ENCODE measurements at regions not wholly inside any gene's neighbourhood (a gene's known extent, or its start where the extent isn't known, plus 50 kb on each side); places are given as distances from the start of the nearest gene placed in this dataset.
"Not testable (repeated sequence)": the region's sequence is repeated elsewhere in the genome, so short reads cannot be mapped to it uniquely, and the experiment has no call there.

- Mint-ChIP-seq H3K9me3 (peaks cover 4% of the 10 kb centered on the region), H3K36me3 (no peaks in the 10 kb centered on the region), H3K27ac (no peak overlapping the region), H3K4me1 (no peaks in the 10 kb centered on the region), H3K4me3 (no peak overlapping the region)
- no peak for ATAC-seq
- no peak for DNase-seq (ENCODE audit: low spot score in 2 of 2)
Observed at GRCh38 chr7:23887660-23888059, 177.6 kb downstream of the STK31 start.

- Mint-ChIP-seq H3K4me3 (no peak overlapping the region), H3K36me3 (no peaks in the 10 kb centered on the region), H3K27ac (no peak overlapping the region), H3K4me1 (peaks cover 9% of the 10 kb centered on the region), H3K9me3 (peaks cover 4% of the 10 kb centered on the region)
- no peak for ATAC-seq
- no peak for DNase-seq (ENCODE audit: low spot score in 2 of 2)
Observed at GRCh38 chr7:23888958-23889357, 178.9 kb downstream of the STK31 start.

- Mint-ChIP-seq H3K9me3 (peaks cover 4% of the 10 kb centered on the region), H3K27ac (no peak overlapping the region), H3K36me3 (no peaks in the 10 kb centered on the region), H3K4me1 (peaks cover 13% of the 10 kb centered on the region), H3K4me3 (no peak overlapping the region)
- DNase-seq (ENCODE audit: low spot score in 2 of 2) (no peak), ATAC-seq (no peak)
Observed at GRCh38 chr7:23889566-23889965, 179.5 kb downstream of the STK31 start.

GRCh38 chr7:23892019-23892418 lies 182.0 kb downstream of the STK31 start:
- no peak for DNase-seq (ENCODE audit: low spot score in 2 of 2)
- ATAC-seq = no peak
- peaks cover 29% of the 10 kb centered on the region for H3K4me1 Mint-ChIP-seq
- no peaks in the 10 kb centered on the region for H3K36me3 Mint-ChIP-seq
- no peak overlapping the region for H3K4me3 Mint-ChIP-seq
- no peak overlapping the region for H3K27ac Mint-ChIP-seq
- H3K9me3 Mint-ChIP-seq = peaks cover 4% of the 10 kb centered on the region

GRCh38 chr7:23893176-23893941 lies 183.3 kb downstream of the STK31 start:
- ATAC-seq (no peak), DNase-seq (ENCODE audit: low spot score in 2 of 2) (no peak)
- Mint-ChIP-seq H3K4me3 (no peak overlapping the region), H3K27ac (no peak overlapping the region), H3K4me1 (peaks cover 29% of the 10 kb centered on the region), H3K9me3 (peaks cover 4% of the 10 kb centered on the region), H3K36me3 (no peaks in the 10 kb centered on the region)

GRCh38 chr7:23893942-23894891 lies 184.2 kb downstream of the STK31 start:
- H3K36me3 Mint-ChIP-seq = no peaks in the 10 kb centered on the region
- ATAC-seq (peak; percentile 82), DNase-seq (ENCODE audit: low spot score in 2 of 2) (peak; percentile 3 to 69)
- peak overlapping the region; percentile 42 for H3K4me3 Mint-ChIP-seq
- peaks cover 29% of the 10 kb centered on the region for H3K4me1 Mint-ChIP-seq
- H3K27ac Mint-ChIP-seq = peak overlapping the region; percentile 55
- peaks cover 4% of the 10 kb centered on the region for H3K9me3 Mint-ChIP-seq

GRCh38 chr7:23894892-23895569 lies 185.0 kb downstream of the STK31 start:
- H3K9me3 Mint-ChIP-seq = no peaks in the 10 kb centered on the region
- H3K4me1 Mint-ChIP-seq = peaks cover 29% of the 10 kb centered on the region
- DNase-seq (ENCODE audit: low spot score in 2 of 2) = no peak
- no peaks in the 10 kb centered on the region for H3K36me3 Mint-ChIP-seq
- H3K27ac Mint-ChIP-seq = peak overlapping the region; percentile 55
- ATAC-seq = peak; percentile 55
- H3K4me3 Mint-ChIP-seq = peak overlapping the region; percentile 42

- H3K4me3 Mint-ChIP-seq = peak overlapping the region; percentile 42
- ATAC-seq = no peak
- no peaks in the 10 kb centered on the region for H3K9me3 Mint-ChIP-seq
- H3K4me1 Mint-ChIP-seq = peaks cover 29% of the 10 kb centered on the region
- no peak for DNase-seq (ENCODE audit: low spot score in 2 of 2)
- no peaks in the 10 kb centered on the region for H3K36me3 Mint-ChIP-seq
- peak overlapping the region; percentile 55 for H3K27ac Mint-ChIP-seq
Observed at GRCh38 chr7:23895666-23896096, 185.7 kb downstream of the STK31 start.

- no peaks in the 10 kb centered on the region for H3K36me3 Mint-ChIP-seq
- no peak for ATAC-seq
Observed at GRCh38 chr7:23898619-23899018, 188.6 kb downstream of the STK31 start.

GRCh38 chr7:23904901-23905300 lies 194.9 kb downstream of the STK31 start:
- not testable (repeated sequence) for H3K9me3 Mint-ChIP-seq; H3K27ac Mint-ChIP-seq; DNase-seq (ENCODE audit: low spot score in 2 of 2); H3K4me1 Mint-ChIP-seq; H3K4me3 Mint-ChIP-seq; H3K36me3 Mint-ChIP-seq; ATAC-seq

More at GRCh38 chr7:23898619-23899018, 188.6 kb downstream of the STK31 start:
- no peak for DNase-seq (ENCODE audit: low spot score in 2 of 2)
- no peak overlapping the region for H3K4me3 Mint-ChIP-seq
- no peak overlapping the region for H3K27ac Mint-ChIP-seq
- H3K4me1 Mint-ChIP-seq = peaks cover 23% of the 10 kb centered on the region
- H3K9me3 Mint-ChIP-seq = no peaks in the 10 kb centered on the region

GRCh38 chr7:23907012-23907411 lies 197.0 kb downstream of the STK31 start:
- H3K4me1 Mint-ChIP-seq = no peaks in the 10 kb centered on the region
- no peak overlapping the region for H3K4me3 Mint-ChIP-seq
- H3K27ac Mint-ChIP-seq = no peak overlapping the region
- ATAC-seq (no peak), DNase-seq (ENCODE audit: low spot score in 2 of 2) (no peak)
- no peaks in the 10 kb centered on the region for H3K36me3 Mint-ChIP-seq
- no peaks in the 10 kb centered on the region for H3K9me3 Mint-ChIP-seq

- H3K4me3 Mint-ChIP-seq = no peak overlapping the region
- no peaks in the 10 kb centered on the region for H3K36me3 Mint-ChIP-seq
- H3K9me3 Mint-ChIP-seq = peaks cover 2% of the 10 kb centered on the region
- DNase-seq (ENCODE audit: low spot score in 2 of 2) (no peak), ATAC-seq (no peak)
- H3K27ac Mint-ChIP-seq = no peak overlapping the region
- no peaks in the 10 kb centered on the region for H3K4me1 Mint-ChIP-seq
Observed at GRCh38 chr7:23909426-23909825, 199.4 kb downstream of the STK31 start.

- H3K4me3 Mint-ChIP-seq = no peak overlapping the region
Observed at GRCh38 chr7:23912065-23912464, 202.0 kb downstream of the STK31 start.

GRCh38 chr7:23913016-23913415 lies 203.0 kb downstream of the STK31 start:
- H3K36me3 Mint-ChIP-seq = no peaks in the 10 kb centered on the region
- H3K9me3 Mint-ChIP-seq = peaks cover 2% of the 10 kb centered on the region
- no peak overlapping the region for H3K27ac Mint-ChIP-seq
- ATAC-seq (no peak), DNase-seq (ENCODE audit: low spot score in 2 of 2) (no peak)
- no peaks in the 10 kb centered on the region for H3K4me1 Mint-ChIP-seq
- H3K4me3 Mint-ChIP-seq = no peak overlapping the region

More at GRCh38 chr7:23912065-23912464, 202.0 kb downstream of the STK31 start:
- ATAC-seq (no peak), DNase-seq (ENCODE audit: low spot score in 2 of 2) (no peak)
- H3K9me3 Mint-ChIP-seq = peaks cover 2% of the 10 kb centered on the region
- H3K4me1 Mint-ChIP-seq = no peaks in the 10 kb centered on the region
- H3K36me3 Mint-ChIP-seq = no peaks in the 10 kb centered on the region
- no peak overlapping the region for H3K27ac Mint-ChIP-seq

GRCh38 chr7:23915236-23915635 lies 205.2 kb downstream of the STK31 start:
- H3K9me3 Mint-ChIP-seq = peaks cover 2% of the 10 kb centered on the region
- no peak overlapping the region for H3K4me3 Mint-ChIP-seq

More at GRCh38 chr7:23915236-23915635, 205.2 kb downstream of the STK31 start:
- H3K4me1 Mint-ChIP-seq = no peaks in the 10 kb centered on the region
- no peak for ATAC-seq
- no peak for DNase-seq (ENCODE audit: low spot score in 2 of 2)
- no peaks in the 10 kb centered on the region for H3K36me3 Mint-ChIP-seq
- H3K27ac Mint-ChIP-seq = no peak overlapping the region
